Lower leg skin (tissue), 4 donors: ENCODE measurements at regions not wholly inside any gene's neighbourhood (a gene's known extent, or its start where the extent isn't known, plus 50 kb on each side); places are given as distances from the start of the nearest gene placed in this dataset.

Experiments
- DNase-seq, 2 donors: peaks; one replicate each; pipeline ENCODE4 v3.0.0-alpha.2; 2019; ENCODE audit warnings: low spot score in 2 of 2
- H3K4me3 ChIP-seq: fragments of 200-600 bp; sonication (generic); 2 replicates; pipeline ENCODE4 v1.5.1; 2017; ENCODE audit warnings: mild to moderate bottlenecking, low read depth; ENCODE audit not compliant: poor library complexity, severe bottlenecking
- CTCF ChIP-seq, 3 donors: fragments of 450-650 bp; IDR thresholded peaks; one replicate each; pipeline ENCODE4 v1.5.1; 2016; ENCODE audit warnings: antibody characterized with exemption in 3 of 3, mild to moderate bottlenecking in 3 of 3, moderate library complexity in 2 of 3
- POLR2A ChIP-seq, 2 donors: fragments of 450-650 bp; IDR thresholded peaks; one replicate each; pipeline ENCODE4 v1.6.1; 2016 to 2017; ENCODE audit warnings: antibody characterized with exemption in 2 of 2, mild to moderate bottlenecking in 1 of 2, moderate library complexity in 1 of 2
- WGBS, 2 donors: methylation state at CpG; one replicate each; pipeline ENCODE4 v1.1.5; 2018; 5-methylcytosine and 5-hydroxymethylcytosine counted together
- intact Hi-C: fragments of 100-400 bp; cut with DNase I; formaldehyde crosslinking; loops from one replicate; pipeline ENCODE4 v1.15.0; 2023; ENCODE audit warnings: low total_unique reads

GRCh38 chr18:41144441-41144840, 810.6 kb upstream of the PIK3C3 start:
- WGBS, 2 donors: 85 to 93% methylated on average over 1 of the region's 1 CpG
- intact Hi-C loops: no loop called here
- no peak for DNase-seq
- no peak for TF ChIP-seq POLR2A (IDR thresholded peaks at IDR 0.05)
- no peak for TF ChIP-seq CTCF (IDR thresholded peaks at IDR 0.05)
- no peak overlapping the region for H3K4me3 ChIP-seq

- no peak overlapping the region for H3K4me3 ChIP-seq
- TF ChIP-seq POLR2A (IDR thresholded peaks at IDR 0.05) (no peak), CTCF (IDR thresholded peaks at IDR 0.05) (no peak)
- 81 to 83% methylated on average over 3 of the region's 3 CpGs for WGBS, 2 donors
- no peak for DNase-seq
- intact Hi-C loops: no loop called here
Measured at GRCh38 chr18:41140506-41140905, 814.5 kb upstream of the PIK3C3 start.

- TF ChIP-seq POLR2A (IDR thresholded peaks at IDR 0.05): no peak
- TF ChIP-seq CTCF (IDR thresholded peaks at IDR 0.05): no peak
- no peak overlapping the region for H3K4me3 ChIP-seq
- no peak for DNase-seq
- intact Hi-C loops: no loop called here
- WGBS, 2 donors: 58 to 59% methylated on average over 1 of the region's 1 CpG
Measured at GRCh38 chr18:41135146-41135545, 819.9 kb upstream of the PIK3C3 start.

- DNase-seq: no peak
- 25 to 27% methylated on average over 4 of the region's 4 CpGs for WGBS, 2 donors
- intact Hi-C loops: no loop called here
- no peak overlapping the region for H3K4me3 ChIP-seq
- TF ChIP-seq POLR2A (IDR thresholded peaks at IDR 0.05) (no peak), CTCF (IDR thresholded peaks at IDR 0.05) (no peak)
Measured at GRCh38 chr18:41134426-41134825, 820.6 kb upstream of the PIK3C3 start.

GRCh38 chr18:41131050-41131449, 824.0 kb upstream of the PIK3C3 start:
- intact Hi-C loops: no loop called here
- 70 to 79% methylated on average over 2 of the region's 2 CpGs for WGBS, 2 donors
- TF ChIP-seq POLR2A (IDR thresholded peaks at IDR 0.05): no peak
- TF ChIP-seq CTCF (IDR thresholded peaks at IDR 0.05): no peak
- H3K4me3 ChIP-seq: no peak overlapping the region
- no peak for DNase-seq

GRCh38 chr18:41128545-41128944, 826.5 kb upstream of the PIK3C3 start:
- 69 to 78% methylated on average over 3 of the region's 3 CpGs for WGBS, 2 donors
- no peak for TF ChIP-seq CTCF (IDR thresholded peaks at IDR 0.05)
- TF ChIP-seq POLR2A (IDR thresholded peaks at IDR 0.05): no peak
- no peak for DNase-seq
- intact Hi-C loops: loop anchor here (5.0 kb wide), 1 partner anchor 101 kb away; no protein-coding TSS in a partner anchor
- H3K4me3 ChIP-seq: no peak overlapping the region
